Neuronal stem cell (in vitro differentiated cells): ENCODE measurements at regions not wholly inside any gene's neighbourhood (a gene's known extent, or its start where the extent isn't known, plus 50 kb on each side); places are given as distances from the start of the nearest gene placed in this dataset.
A peak's percentile ranks its signal among the peaks of the same experiment; 100 is the strongest.

Experiments
- DNase-seq: peaks from one replicate; pipeline ENCODE4 v3.0.0-alpha.2; 2013; ENCODE audit warnings: low spot score
- H2AFZ ChIP-seq: one replicate; pipeline ENCODE4 v1.6.1; 2013; ENCODE audit warnings: mild to moderate bottlenecking, low read length, inconsistent platforms
- H2AK5ac ChIP-seq: 2 replicates; pipeline ENCODE4 v1.6.1; 2013; ENCODE audit warnings: low read depth, mild to moderate bottlenecking, inconsistent platforms, low read length, moderate library complexity, mixed read lengths
- H2BK120ac ChIP-seq: 2 replicates; pipeline ENCODE4 v1.6.1; 2013; ENCODE audit warnings: low read depth, mild to moderate bottlenecking, inconsistent platforms, low read length, moderate library complexity, mixed read lengths
- H2BK12ac ChIP-seq: one replicate; pipeline ENCODE4 v1.6.1; 2013; ENCODE audit warnings: low read length, inconsistent platforms
- H2BK15ac ChIP-seq: 2 replicates; pipeline ENCODE4 v1.6.1; 2013; ENCODE audit warnings: mild to moderate bottlenecking, low read length, inconsistent platforms, mixed read lengths
- H2BK5ac ChIP-seq: one replicate; pipeline ENCODE4 v1.6.1; 2013; ENCODE audit warnings: inconsistent platforms, mild to moderate bottlenecking, low read length, moderate library complexity
- H3K14ac ChIP-seq: one replicate; pipeline ENCODE4 v1.6.1; 2013; ENCODE audit warnings: low read length, inconsistent platforms
- H3K18ac ChIP-seq: 2 replicates; pipeline ENCODE4 v1.6.1; 2013; ENCODE audit warnings: low read length, inconsistent platforms
- H3K23ac ChIP-seq: 2 replicates; pipeline ENCODE4 v1.6.1; 2013; ENCODE audit warnings: low read depth, mild to moderate bottlenecking, mixed read lengths, low read length, inconsistent platforms; ENCODE audit not compliant: poor library complexity
- H3K27ac ChIP-seq: replicated peaks from 3 replicates; pipeline ENCODE4 v1.5.1; 2013; ENCODE audit warnings: low read length, inconsistent platforms
- H3K27me3 ChIP-seq, 3 experiments: 2 replicates each; pipeline ENCODE4 v1.6.1; 2013; ENCODE audit warnings: low read length in 3 of 3, mild to moderate bottlenecking in 2 of 3, inconsistent platforms in 1 of 3, low read depth in 1 of 3, mixed read lengths in 1 of 3, moderate library complexity in 1 of 3; ENCODE audit not compliant: control insufficient read depth in 3 of 3, insufficient read depth in 3 of 3
- H3K36me3 ChIP-seq, 2 donors: replicated peaks in 1 of 2; 2 replicates each; pipeline ENCODE4 v1.6.1; 2013; ENCODE audit warnings: low read length in 2 of 2; ENCODE audit not compliant: control insufficient read depth in 2 of 2, insufficient read depth in 2 of 2
- H3K4ac ChIP-seq: 2 replicates; pipeline ENCODE4 v1.6.1; 2013; ENCODE audit warnings: inconsistent platforms, mild to moderate bottlenecking, low read length, moderate library complexity
- H3K4me1 ChIP-seq, 2 donors: 1 replicate in 1 of 2; 2 replicates in 1 of 2; pipeline ENCODE4 v1.6.1; 2013; ENCODE audit warnings: low read length in 2 of 2, low read depth in 1 of 2; ENCODE audit not compliant: control insufficient read depth in 2 of 2, insufficient read depth in 1 of 2
- H3K4me2 ChIP-seq: one replicate; pipeline ENCODE4 v1.6.1; 2013; ENCODE audit warnings: mild to moderate bottlenecking, low read length, inconsistent platforms; ENCODE audit not compliant: insufficient read depth, poor library complexity, severe bottlenecking
- H3K4me3 ChIP-seq, 2 donors: 2 replicates each; pipeline ENCODE4 v1.5.1; 2013; ENCODE audit warnings: low read length in 2 of 2, mild to moderate bottlenecking in 2 of 2, inconsistent platforms in 1 of 2, moderate library complexity in 1 of 2
- H3K79me1 ChIP-seq: one replicate; pipeline ENCODE4 v1.6.1; 2013; ENCODE audit warnings: low read depth, mild to moderate bottlenecking, inconsistent platforms, low read length, moderate library complexity
- H3K9ac ChIP-seq: one replicate; pipeline ENCODE4 v1.6.1; 2013; ENCODE audit warnings: mild to moderate bottlenecking, low read depth, low read length, inconsistent platforms; ENCODE audit not compliant: poor library complexity
- H3K9me3 ChIP-seq, 2 donors: replicated peaks in 1 of 2; 2 replicates each; pipeline versions ENCODE3 to v1.6.1; 2013; ENCODE audit warnings: low read length in 2 of 2, mild to moderate bottlenecking in 2 of 2, inconsistent platforms in 1 of 2, low read depth in 1 of 2, mixed read lengths in 1 of 2, moderate library complexity in 1 of 2; ENCODE audit not compliant: control insufficient read depth in 2 of 2, insufficient read depth in 1 of 2
- H4K8ac ChIP-seq: one replicate; pipeline ENCODE4 v1.6.1; 2013; ENCODE audit warnings: low read depth, mild to moderate bottlenecking, inconsistent platforms, low read length, moderate library complexity
- H4K91ac ChIP-seq: one replicate; pipeline ENCODE4 v1.6.1; 2013; ENCODE audit warnings: low read length, low read depth, mild to moderate bottlenecking, inconsistent platforms; ENCODE audit not compliant: poor library complexity
- WGBS, 2 donors: extraction: QIAGEN DNeasy Blood & Tissue Kit; methylation state at CpG; one replicate each; pipeline ENCODE4 v1.1.7; 2013; ENCODE audit warnings: missing lambda C conversion rate in 2 of 2, mixed read lengths in 1 of 2; ENCODE audit not compliant: insufficient read length in 2 of 2, insufficient replicate concordance in 1 of 2; ENCODE audit errors: extremely low coverage in 2 of 2; 5-methylcytosine and 5-hydroxymethylcytosine counted together

GRCh38 chr11:106344394-106344793, 266.9 kb downstream of the AASDHPPT start:
- H3K9ac ChIP-seq = no peak overlapping the region
- H4K91ac ChIP-seq = no peak overlapping the region
- no peaks in the 10 kb centered on the region for H3K4me1 ChIP-seq
- H3K27ac ChIP-seq = no peak overlapping the region
- no peaks in the 10 kb centered on the region for H3K79me1 ChIP-seq
- no peak overlapping the region for H2BK120ac ChIP-seq
- no peaks in the 10 kb centered on the region for H3K36me3 ChIP-seq
- no peaks in the 10 kb centered on the region for H3K9me3 ChIP-seq
- H2AK5ac ChIP-seq = no peak overlapping the region
- no peak overlapping the region for H2BK15ac ChIP-seq
- WGBS, 2 donors = no CpG with 5 or more reads among the region's 2 CpGs
- no peak for DNase-seq
- no peak overlapping the region for H2BK5ac ChIP-seq
- H3K27me3 ChIP-seq = no peaks in the 10 kb centered on the region
- H2AFZ ChIP-seq = peak overlapping the region; percentile 33
- no peak overlapping the region for H3K14ac ChIP-seq
- no peak overlapping the region for H2BK12ac ChIP-seq
- no peak overlapping the region for H3K23ac ChIP-seq
- no peak overlapping the region for H4K8ac ChIP-seq
- no peak overlapping the region for H3K4me2 ChIP-seq
- H3K18ac ChIP-seq = no peak overlapping the region
- H3K4ac ChIP-seq = no peak overlapping the region
- no peak overlapping the region for H3K4me3 ChIP-seq

DNA sequence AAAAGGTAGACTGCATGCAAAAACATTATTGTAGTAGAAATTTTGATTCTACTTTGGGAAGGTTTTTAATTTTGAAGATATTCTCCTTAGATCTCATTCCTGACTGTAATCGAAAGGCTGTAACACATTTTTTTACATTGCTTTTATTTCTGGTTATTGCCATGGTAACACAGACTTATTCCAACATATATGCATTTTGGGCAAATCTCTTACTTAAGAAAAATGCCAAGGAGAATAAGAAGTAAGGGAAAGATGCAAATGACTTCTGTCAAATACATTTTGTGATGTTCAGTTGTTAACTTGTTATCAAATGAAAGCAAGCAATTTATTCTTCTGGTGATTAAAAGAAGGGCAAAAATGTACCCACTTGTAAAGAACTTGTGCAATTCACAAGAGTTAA, 267.5 kb downstream of the AASDHPPT start:
- DNase-seq = no peak
- no peak overlapping the region for H2AK5ac ChIP-seq
- no peak overlapping the region for H3K4me3 ChIP-seq
- H3K79me1 ChIP-seq = no peaks in the 10 kb centered on the region
- H3K9ac ChIP-seq = no peak overlapping the region
- no peak overlapping the region for H3K18ac ChIP-seq
- H3K14ac ChIP-seq = no peak overlapping the region
- H3K4ac ChIP-seq = no peak overlapping the region
- H2BK12ac ChIP-seq = no peak overlapping the region
- no CpG with 5 or more reads among the region's 1 CpG for WGBS, 2 donors
- H2BK120ac ChIP-seq = no peak overlapping the region
- H4K8ac ChIP-seq = no peak overlapping the region
- H3K23ac ChIP-seq = no peak overlapping the region
- no peak overlapping the region for H4K91ac ChIP-seq
- H3K4me2 ChIP-seq = no peak overlapping the region
- no peaks in the 10 kb centered on the region for H3K4me1 ChIP-seq
- H2BK5ac ChIP-seq = no peak overlapping the region
- no peaks in the 10 kb centered on the region for H3K36me3 ChIP-seq
- no peak overlapping the region for H2BK15ac ChIP-seq
- H2AFZ ChIP-seq = no peak overlapping the region
- no peaks in the 10 kb centered on the region for H3K27me3 ChIP-seq
- no peaks in the 10 kb centered on the region for H3K9me3 ChIP-seq
- no peak overlapping the region for H3K27ac ChIP-seq

DNA sequence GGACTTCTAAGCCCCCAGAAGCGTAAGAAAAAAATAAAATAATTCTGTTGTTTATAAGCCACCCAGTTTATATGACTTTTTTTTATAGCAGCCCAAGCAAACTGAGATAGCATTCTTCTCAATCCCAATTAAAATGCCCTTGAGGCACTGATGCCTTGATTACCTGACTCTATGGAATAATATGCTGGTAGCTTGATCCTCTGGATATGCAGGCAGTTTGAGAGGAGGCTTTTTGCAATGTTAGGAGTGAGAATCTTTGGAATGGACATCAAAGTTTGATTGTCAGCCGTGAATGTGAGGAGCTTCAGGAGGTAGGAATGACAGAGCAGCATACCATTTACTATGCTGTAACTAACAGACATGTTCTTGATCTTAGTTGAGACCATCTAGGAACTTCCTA, 275.6 kb downstream of the AASDHPPT start:
- Histone ChIP-seq H3K27me3 (no peaks in the 10 kb centered on the region), H2BK120ac (no peak overlapping the region), H4K91ac (no peak overlapping the region)

DNA sequence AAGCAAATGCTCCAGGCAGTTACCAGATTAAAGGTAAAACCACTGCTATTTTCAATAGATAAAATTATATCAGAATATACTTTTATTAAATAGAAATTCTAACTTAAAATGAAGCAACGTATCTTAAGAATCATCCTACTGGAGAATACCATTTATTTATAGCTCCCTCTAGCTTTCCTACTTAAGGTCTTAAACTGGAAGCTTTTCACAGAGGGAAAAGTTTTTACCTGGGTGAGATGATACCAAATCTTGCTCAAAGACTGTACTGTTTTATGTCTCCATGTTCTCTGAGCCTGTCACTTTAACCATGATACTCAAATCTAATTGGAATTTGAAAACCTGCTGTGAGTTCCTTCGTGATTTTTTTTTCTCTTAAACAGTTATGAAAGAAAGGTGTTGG, 291.8 kb downstream of the AASDHPPT start:
- H3K79me1 ChIP-seq = no peaks in the 10 kb centered on the region
- H3K18ac ChIP-seq = no peak overlapping the region
- H3K9me3 ChIP-seq = no peaks in the 10 kb centered on the region
- no peak overlapping the region for H3K4ac ChIP-seq
- no peaks in the 10 kb centered on the region for H3K27me3 ChIP-seq
- H2AFZ ChIP-seq = no peak overlapping the region
- H2BK120ac ChIP-seq = no peak overlapping the region
- H4K8ac ChIP-seq = no peak overlapping the region
- no peak overlapping the region for H3K14ac ChIP-seq
- no peak overlapping the region for H3K9ac ChIP-seq
- no peak overlapping the region for H2AK5ac ChIP-seq
- no peaks in the 10 kb centered on the region for H3K36me3 ChIP-seq
- no peak for DNase-seq
- H3K4me1 ChIP-seq = no peaks in the 10 kb centered on the region
- no peak overlapping the region for H3K4me2 ChIP-seq
- no peak overlapping the region for H3K23ac ChIP-seq
- H3K4me3 ChIP-seq = no peak overlapping the region
- no peak overlapping the region for H2BK15ac ChIP-seq
- H3K27ac ChIP-seq = no peak overlapping the region
- no CpG with 5 or more reads among the region's 2 CpGs for WGBS, 2 donors
- no peak overlapping the region for H2BK5ac ChIP-seq
- H2BK12ac ChIP-seq = no peak overlapping the region
- H4K91ac ChIP-seq = no peak overlapping the region

More for the DNA sequence above, 275.6 kb downstream of the AASDHPPT start:
- H3K4me2 ChIP-seq = no peak overlapping the region
- no peak overlapping the region for H3K14ac ChIP-seq
- H3K79me1 ChIP-seq = no peaks in the 10 kb centered on the region
- no peak overlapping the region for H3K4me3 ChIP-seq
- no CpG with 5 or more reads among the region's 2 CpGs for WGBS, 2 donors
- H3K9ac ChIP-seq = no peak overlapping the region
- no peaks in the 10 kb centered on the region for H3K9me3 ChIP-seq
- no peak overlapping the region for H2AK5ac ChIP-seq
- no peak overlapping the region for H2BK5ac ChIP-seq
- H3K4ac ChIP-seq = no peak overlapping the region
- no peaks in the 10 kb centered on the region for H3K36me3 ChIP-seq
- H2AFZ ChIP-seq = no peak overlapping the region
- H3K4me1 ChIP-seq = peaks cover 0 to 1% of the 10 kb centered on the region in 2 donors
- H3K23ac ChIP-seq = no peak overlapping the region
- no peak overlapping the region for H2BK12ac ChIP-seq
- no peak for DNase-seq
- no peak overlapping the region for H3K18ac ChIP-seq
- no peak overlapping the region for H2BK15ac ChIP-seq
- H4K8ac ChIP-seq = no peak overlapping the region
- H3K27ac ChIP-seq = no peak overlapping the region
